ENCODE measurements at regions not wholly inside any gene's neighbourhood (a gene's known extent, or its start where the extent isn't known, plus 50 kb on each side); places are given as distances from the start of the nearest gene placed in this dataset.

DNA sequence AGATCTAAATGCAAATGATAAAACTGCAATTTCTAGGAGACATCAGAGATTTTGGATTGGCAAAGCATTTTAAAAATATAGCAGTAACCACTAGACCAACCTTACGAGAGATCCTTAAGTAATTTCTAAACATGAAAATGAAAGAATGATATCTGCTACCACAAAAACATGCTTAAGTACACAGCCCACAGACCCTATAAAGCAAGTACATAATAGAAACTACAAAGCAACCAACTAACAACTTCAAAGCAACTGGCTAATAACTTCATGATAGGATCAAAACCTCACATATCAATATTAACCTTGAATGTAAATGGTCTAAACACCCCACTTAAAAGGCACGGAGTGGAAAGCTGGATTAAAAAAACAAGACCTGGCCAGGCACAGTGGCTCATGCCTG, 209.9 kb upstream of the SOX14 start:
- TF ChIP-seq, protein P1, sequence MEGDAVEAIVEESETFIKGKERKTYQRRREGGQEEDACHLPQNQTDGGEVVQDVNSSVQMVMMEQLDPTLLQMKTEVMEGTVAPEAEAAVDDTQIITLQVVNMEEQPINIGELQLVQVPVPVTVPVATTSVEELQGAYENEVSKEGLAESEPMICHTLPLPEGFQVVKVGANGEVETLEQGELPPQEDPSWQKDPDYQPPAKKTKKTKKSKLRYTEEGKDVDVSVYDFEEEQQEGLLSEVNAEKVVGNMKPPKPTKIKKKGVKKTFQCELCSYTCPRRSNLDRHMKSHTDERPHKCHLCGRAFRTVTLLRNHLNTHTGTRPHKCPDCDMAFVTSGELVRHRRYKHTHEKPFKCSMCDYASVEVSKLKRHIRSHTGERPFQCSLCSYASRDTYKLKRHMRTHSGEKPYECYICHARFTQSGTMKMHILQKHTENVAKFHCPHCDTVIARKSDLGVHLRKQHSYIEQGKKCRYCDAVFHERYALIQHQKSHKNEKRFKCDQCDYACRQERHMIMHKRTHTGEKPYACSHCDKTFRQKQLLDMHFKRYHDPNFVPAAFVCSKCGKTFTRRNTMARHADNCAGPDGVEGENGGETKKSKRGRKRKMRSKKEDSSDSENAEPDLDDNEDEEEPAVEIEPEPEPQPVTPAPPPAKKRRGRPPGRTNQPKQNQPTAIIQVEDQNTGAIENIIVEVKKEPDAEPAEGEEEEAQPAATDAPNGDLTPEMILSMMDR (IDR thresholded peaks at IDR 0.05): no peak
- TF ChIP-seq POLR2A (IDR thresholded peaks at IDR 0.05): no peak
